K562 (cell line): ENCODE measurements at regions not wholly inside any gene's neighbourhood (a gene's known extent, or its start where the extent isn't known, plus 50 kb on each side); places are given as distances from the start of the nearest gene placed in this dataset.
A peak's percentile ranks its signal among the peaks of the same experiment; 100 is the strongest.

Source experiments
- BRD9 ChIP-seq: fragments of 450-650 bp; IDR thresholded peaks from 2 replicates; pipeline ENCODE4 v1.6.1; 2018; ENCODE audit warnings: low read depth; ENCODE audit not compliant: partially characterized antibody
- C11orf30 ChIP-seq: fragments of 450-650 bp; IDR thresholded peaks from 2 replicates; pipeline ENCODE4 v1.6.1; 2016; ENCODE audit warnings: low read depth, mild to moderate bottlenecking
- CBFA2T2 ChIP-seq: fragments of 450-650 bp; conservative IDR thresholded peaks from 2 replicates; pipeline ENCODE4 v1.6.1; 2017; ENCODE audit warnings: mild to moderate bottlenecking
- CBX3 ChIP-seq, 2 experiments: IDR thresholded peaks; 1 replicate in 1 of 2; 2 replicates in 1 of 2; pipeline ENCODE4 v1.6.1; 2012; ENCODE audit warnings: inconsistent platforms in 2 of 2, low read length in 2 of 2, borderline replicate concordance in 1 of 2, control low read depth in 1 of 2
- CBX5 ChIP-seq: IDR thresholded peaks from 2 replicates; pipeline ENCODE4 v1.6.1; 2014; ENCODE audit warnings: low read depth, borderline replicate concordance
- JUND ChIP-seq, 2 experiments: IDR thresholded peaks; 2 replicates in 1 of 2; 3 replicates in 1 of 2; pipeline ENCODE4 v1.6.1; 2011; ENCODE audit warnings: borderline replicate concordance in 2 of 2, low read depth in 2 of 2, low read length in 2 of 2, improper control_type of control experiment in 1 of 2, missing biosample characterization in 1 of 2, missing genetic modification characterization in 1 of 2, missing genetic modification reagents in 1 of 2
- KLF16 ChIP-seq: IDR thresholded peaks from 2 replicates; pipeline ENCODE4 v1.6.1; 2016; ENCODE audit warnings: antibody characterized with exemption
- TEAD4 ChIP-seq, 2 experiments: sonication (generic) in 1 of 2; formaldehyde crosslinking in 1 of 2; IDR thresholded peaks; 2 replicates each; pipeline versions ENCODE4 v1.6.1 to v1.8.0; 2012 to 2022; ENCODE audit warnings: borderline replicate concordance in 1 of 2, inconsistent platforms in 1 of 2, low read length in 1 of 2, mild to moderate bottlenecking in 1 of 2, missing genetic modification reagents in 1 of 2
- TF ChIP-seq, protein P1 (sequence below): fragments of 200-800 bp; sonication (Bioruptor generic); IDR thresholded peaks from 2 replicates; pipeline ENCODE4 v1.6.1; 2017; ENCODE audit warnings: missing genetic modification characterization, missing compliant biosample characterization
- TF ChIP-seq, protein P2 (sequence below): fragments of 450-650 bp; IDR thresholded peaks from 2 replicates; pipeline ENCODE4 v1.6.1; 2017; ENCODE audit warnings: antibody characterized with exemption, mild to moderate bottlenecking
- TF ChIP-seq, protein P3 (sequence below): fragments of 450-650 bp; formaldehyde crosslinking; IDR thresholded peaks from 2 replicates; pipeline ENCODE4 v1.4.0; 2020; ENCODE audit warnings: mild to moderate bottlenecking, moderate library complexity
- TF ChIP-seq, protein P4 (sequence below): IDR thresholded peaks from 2 replicates; pipeline ENCODE4 v1.6.1; 2012; ENCODE audit warnings: low read depth, low read length, improper control_type of control experiment, borderline replicate concordance

DNA sequence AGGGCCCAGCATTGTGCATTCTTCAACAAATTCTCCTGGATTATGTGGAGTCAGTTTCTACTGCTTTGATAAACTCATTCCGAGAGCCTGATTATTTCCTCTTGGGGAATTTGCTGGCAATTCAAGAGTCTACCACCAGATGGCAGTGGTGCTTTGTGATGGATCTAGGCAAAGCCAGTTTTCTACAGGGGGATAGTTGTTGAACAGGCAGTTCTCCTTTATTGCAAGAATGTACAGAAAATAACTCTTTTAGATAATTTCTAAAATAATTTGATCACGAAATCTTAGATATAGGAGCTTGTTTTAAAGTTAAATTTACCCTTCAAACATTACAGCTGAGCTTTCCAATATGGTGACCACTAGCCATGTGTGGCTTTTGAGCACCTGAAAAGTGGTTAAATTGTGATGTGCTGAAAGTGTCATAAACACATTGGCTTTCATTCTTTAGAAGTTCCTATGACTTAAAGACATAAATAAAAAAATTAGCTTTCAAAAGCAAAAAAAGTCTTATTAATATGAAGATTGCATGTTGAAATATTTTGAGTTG lies 66.7 kb upstream of the HAAO start (continued):
- TF ChIP-seq, protein P1, sequence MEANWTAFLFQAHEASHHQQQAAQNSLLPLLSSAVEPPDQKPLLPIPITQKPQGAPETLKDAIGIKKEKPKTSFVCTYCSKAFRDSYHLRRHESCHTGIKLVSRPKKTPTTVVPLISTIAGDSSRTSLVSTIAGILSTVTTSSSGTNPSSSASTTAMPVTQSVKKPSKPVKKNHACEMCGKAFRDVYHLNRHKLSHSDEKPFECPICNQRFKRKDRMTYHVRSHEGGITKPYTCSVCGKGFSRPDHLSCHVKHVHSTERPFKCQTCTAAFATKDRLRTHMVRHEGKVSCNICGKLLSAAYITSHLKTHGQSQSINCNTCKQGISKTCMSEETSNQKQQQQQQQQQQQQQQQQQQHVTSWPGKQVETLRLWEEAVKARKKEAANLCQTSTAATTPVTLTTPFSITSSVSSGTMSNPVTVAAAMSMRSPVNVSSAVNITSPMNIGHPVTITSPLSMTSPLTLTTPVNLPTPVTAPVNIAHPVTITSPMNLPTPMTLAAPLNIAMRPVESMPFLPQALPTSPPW (CRISPR knock-in tag): peak; percentile 16; the same call in 1 of the 2 replicates
- TF ChIP-seq C11orf30 (no peak), CBFA2T2 (no peak), TEAD4 (IDR thresholded peaks at IDR 0.05; ENCODE audit: low read length) (peak; percentile 45; the same call in 1 of the 2 replicates), TEAD4 (CRISPR knock-in tag; IDR thresholded peaks at IDR 0.05; ENCODE audit: borderline replicate concordance) (no peak), JUND (IDR thresholded peaks at IDR 0.05; ENCODE audit: borderline replicate concordance, low read depth, low read length) (0 out of 2 replicates have a peak, but pooled peaks have one; percentile 22), JUND (tag; IDR thresholded peaks at IDR 0.05; ENCODE audit: borderline replicate concordance, low read depth, low read length) (no peak), CBX3 (IDR thresholded peaks at IDR 0.05; ENCODE audit: borderline replicate concordance in 1 of 2, low read length in 2 of 2) (peak in 1 of 2 experiments; percentile 69; a peak in 1 of 3 replicates), CBX5 (no peak), BRD9 (peak; percentile 84), KLF16 (peak; percentile 46; the same call in 1 of the 2 replicates)
- TF ChIP-seq, protein P2, sequence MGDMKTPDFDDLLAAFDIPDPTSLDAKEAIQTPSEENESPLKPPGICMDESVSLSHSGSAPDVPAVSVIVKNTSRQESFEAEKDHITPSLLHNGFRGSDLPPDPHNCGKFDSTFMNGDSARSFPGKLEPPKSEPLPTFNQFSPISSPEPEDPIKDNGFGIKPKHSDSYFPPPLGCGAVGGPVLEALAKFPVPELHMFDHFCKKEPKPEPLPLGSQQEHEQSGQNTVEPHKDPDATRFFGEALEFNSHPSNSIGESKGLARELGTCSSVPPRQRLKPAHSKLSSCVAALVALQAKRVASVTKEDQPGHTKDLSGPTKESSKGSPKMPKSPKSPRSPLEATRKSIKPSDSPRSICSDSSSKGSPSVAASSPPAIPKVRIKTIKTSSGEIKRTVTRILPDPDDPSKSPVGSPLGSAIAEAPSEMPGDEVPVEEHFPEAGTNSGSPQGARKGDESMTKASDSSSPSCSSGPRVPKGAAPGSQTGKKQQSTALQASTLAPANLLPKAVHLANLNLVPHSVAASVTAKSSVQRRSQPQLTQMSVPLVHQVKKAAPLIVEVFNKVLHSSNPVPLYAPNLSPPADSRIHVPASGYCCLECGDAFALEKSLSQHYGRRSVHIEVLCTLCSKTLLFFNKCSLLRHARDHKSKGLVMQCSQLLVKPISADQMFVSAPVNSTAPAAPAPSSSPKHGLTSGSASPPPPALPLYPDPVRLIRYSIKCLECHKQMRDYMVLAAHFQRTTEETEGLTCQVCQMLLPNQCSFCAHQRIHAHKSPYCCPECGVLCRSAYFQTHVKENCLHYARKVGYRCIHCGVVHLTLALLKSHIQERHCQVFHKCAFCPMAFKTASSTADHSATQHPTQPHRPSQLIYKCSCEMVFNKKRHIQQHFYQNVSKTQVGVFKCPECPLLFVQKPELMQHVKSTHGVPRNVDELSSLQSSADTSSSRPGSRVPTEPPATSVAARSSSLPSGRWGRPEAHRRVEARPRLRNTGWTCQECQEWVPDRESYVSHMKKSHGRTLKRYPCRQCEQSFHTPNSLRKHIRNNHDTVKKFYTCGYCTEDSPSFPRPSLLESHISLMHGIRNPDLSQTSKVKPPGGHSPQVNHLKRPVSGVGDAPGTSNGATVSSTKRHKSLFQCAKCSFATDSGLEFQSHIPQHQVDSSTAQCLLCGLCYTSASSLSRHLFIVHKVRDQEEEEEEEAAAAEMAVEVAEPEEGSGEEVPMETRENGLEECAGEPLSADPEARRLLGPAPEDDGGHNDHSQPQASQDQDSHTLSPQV: peak; percentile 21; the same call in 1 of the 2 replicates
- TF ChIP-seq, protein P3, sequence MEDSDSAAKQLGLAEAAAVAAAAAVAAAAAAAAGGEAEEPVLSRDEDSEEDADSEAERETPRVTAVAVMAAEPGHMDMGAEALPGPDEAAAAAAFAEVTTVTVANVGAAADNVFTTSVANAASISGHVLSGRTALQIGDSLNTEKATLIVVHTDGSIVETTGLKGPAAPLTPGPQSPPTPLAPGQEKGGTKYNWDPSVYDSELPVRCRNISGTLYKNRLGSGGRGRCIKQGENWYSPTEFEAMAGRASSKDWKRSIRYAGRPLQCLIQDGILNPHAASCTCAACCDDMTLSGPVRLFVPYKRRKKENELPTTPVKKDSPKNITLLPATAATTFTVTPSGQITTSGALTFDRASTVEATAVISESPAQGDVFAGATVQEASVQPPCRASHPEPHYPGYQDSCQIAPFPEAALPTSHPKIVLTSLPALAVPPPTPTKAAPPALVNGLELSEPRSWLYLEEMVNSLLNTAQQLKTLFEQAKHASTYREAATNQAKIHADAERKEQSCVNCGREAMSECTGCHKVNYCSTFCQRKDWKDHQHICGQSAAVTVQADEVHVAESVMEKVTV (CRISPR knock-in tag): peak; percentile 97
- TF ChIP-seq, protein P4, sequence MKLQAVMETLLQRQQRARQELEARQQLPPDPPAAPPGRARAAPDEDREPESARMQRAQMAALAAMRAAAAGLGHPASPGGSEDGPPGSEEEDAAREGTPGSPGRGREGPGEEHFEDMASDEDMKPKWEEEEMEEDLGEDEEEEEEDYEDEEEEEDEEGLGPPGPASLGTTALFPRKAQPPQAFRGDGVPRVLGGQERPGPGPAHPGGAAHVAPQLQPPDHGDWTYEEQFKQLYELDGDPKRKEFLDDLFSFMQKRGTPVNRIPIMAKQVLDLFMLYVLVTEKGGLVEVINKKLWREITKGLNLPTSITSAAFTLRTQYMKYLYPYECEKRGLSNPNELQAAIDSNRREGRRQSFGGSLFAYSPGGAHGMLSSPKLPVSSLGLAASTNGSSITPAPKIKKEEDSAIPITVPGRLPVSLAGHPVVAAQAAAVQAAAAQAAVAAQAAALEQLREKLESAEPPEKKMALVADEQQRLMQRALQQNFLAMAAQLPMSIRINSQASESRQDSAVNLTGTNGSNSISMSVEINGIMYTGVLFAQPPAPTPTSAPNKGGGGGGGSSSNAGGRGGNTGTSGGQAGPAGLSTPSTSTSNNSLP: 0 out of 2 replicates have a peak, but pooled peaks have one; percentile 16
